BLaER1 treated with 17β-estradiol and CSF1 and Interleukin-3, amounts not matched to agents 10 nM and 100 nM (cell line): ENCODE measurements at regions not wholly inside any gene's neighbourhood (a gene's known extent, or its start where the extent isn't known, plus 50 kb on each side); places are given as distances from the start of the nearest gene placed in this dataset.
A peak's percentile ranks its signal among the peaks of the same experiment; 100 is the strongest.
"Not testable (repeated sequence)": the region's sequence is repeated elsewhere in the genome, so short reads cannot be mapped to it uniquely, and the experiment has no call there.

Experiments used
- H3K27ac ChIP-seq, 11 experiments: shearing (Covaris generic); formaldehyde crosslinking; 2 replicates each; pipeline ENCODE4 v1.8.1; 2022
- H3K27me3 ChIP-seq, 11 experiments: shearing (Covaris generic); formaldehyde crosslinking; 2 replicates each; pipeline ENCODE4 v1.8.1; 2022
- H3K36me3 ChIP-seq, 11 experiments: shearing (Covaris generic); formaldehyde crosslinking; 2 replicates each; pipeline ENCODE4 v1.8.1; 2022
- H3K4me1 ChIP-seq, 10 experiments: shearing (Covaris generic); formaldehyde crosslinking; 2 replicates each; pipeline ENCODE4 v1.8.1; 2022
- H3K4me2 ChIP-seq, 11 experiments: shearing (Covaris generic); formaldehyde crosslinking; 2 replicates each; pipeline ENCODE4 v1.8.1; 2022
- H3K4me3 ChIP-seq, 10 experiments: shearing (Covaris generic); formaldehyde crosslinking; 2 replicates each; pipeline ENCODE4 v1.8.1; 2022
- H3K9ac ChIP-seq, 11 experiments: shearing (Covaris generic); formaldehyde crosslinking; 2 replicates each; pipeline ENCODE4 v1.8.1; 2022
- H3K9me3 ChIP-seq, 11 experiments: shearing (Covaris generic); formaldehyde crosslinking; replicated peaks in 1 of 11; 2 replicates each; pipeline ENCODE4 v1.8.1; 2022
- H4K20me1 ChIP-seq, 11 experiments: shearing (Covaris generic); formaldehyde crosslinking; 2 replicates each; pipeline ENCODE4 v1.8.1; 2022
- Cebpa-rat ChIP-seq, 11 experiments: shearing (Covaris generic); IDR thresholded peaks; 2 replicates each; pipeline ENCODE4 v1.8.1; 2022

GRCh38 chr10:130934293-130935127 lies 377.0 kb downstream of the TCERG1L start:
- Histone ChIP-seq H3K9ac (no peak overlapping the region), H3K4me1 (peaks cover 7 to 15% (median 14%) of the 10 kb centered on the region in 10 experiments; a peak in 18 of 20 replicates), H4K20me1 (no peaks in the 10 kb centered on the region; a peak in 2 of 22 replicates), H3K4me2 (no peak overlapping the region), H3K36me3 (no peaks in the 10 kb centered on the region), H3K4me3 (no peak overlapping the region), H3K27ac (no peak overlapping the region), H3K9me3 (no peaks in the 10 kb centered on the region), H3K27me3 (no peaks in the 10 kb centered on the region)
- no peak for TF ChIP-seq Cebpa-rat (IDR thresholded peaks at IDR 0.05)

GRCh38 chr10:130935128-130935439 lies 376.4 kb downstream of the TCERG1L start:
- Histone ChIP-seq H3K4me3 (no peak overlapping the region), H3K9ac (no peak overlapping the region)

GRCh38 chr10:130935897-130936550 lies 375.5 kb downstream of the TCERG1L start:
- no peak overlapping the region for H3K27ac ChIP-seq
- TF ChIP-seq Cebpa-rat (IDR thresholded peaks at IDR 0.05) = no peak
- no peaks in the 10 kb centered on the region for H3K27me3 ChIP-seq
- no peaks in the 10 kb centered on the region for H3K36me3 ChIP-seq
- no peaks in the 10 kb centered on the region for H3K9me3 ChIP-seq
- H3K4me1 ChIP-seq = peaks cover 0 to under 1% (median 0%) of the 10 kb centered on the region in 10 experiments; a peak in 1 of 20 replicates
- no peak overlapping the region for H3K4me2 ChIP-seq
- H3K9ac ChIP-seq = no peak overlapping the region
- H4K20me1 ChIP-seq = no peaks in the 10 kb centered on the region; a peak in 1 of 22 replicates
- H3K4me3 ChIP-seq = no peak overlapping the region

More at GRCh38 chr10:130935128-130935439, 376.4 kb downstream of the TCERG1L start:
- peaks cover 2 to 10% (median 8%) of the 10 kb centered on the region in 10 experiments; a peak in 17 of 20 replicates for H3K4me1 ChIP-seq
- H3K27ac ChIP-seq = no peak overlapping the region
- H3K36me3 ChIP-seq = no peaks in the 10 kb centered on the region
- H3K4me2 ChIP-seq = no peak overlapping the region
- H3K9me3 ChIP-seq = no peaks in the 10 kb centered on the region
- TF ChIP-seq Cebpa-rat (IDR thresholded peaks at IDR 0.05) = no peak
- no peaks in the 10 kb centered on the region for H3K27me3 ChIP-seq
- H4K20me1 ChIP-seq = no peaks in the 10 kb centered on the region; a peak in 1 of 22 replicates

- Histone ChIP-seq H3K9me3 (no peaks in the 10 kb centered on the region), H4K20me1 (no peaks in the 10 kb centered on the region), H3K4me2 (no peak overlapping the region), H3K9ac (no peak overlapping the region), H3K36me3 (no peaks in the 10 kb centered on the region), H3K4me3 (no peak overlapping the region), H3K4me1 (no peaks in the 10 kb centered on the region; a peak in 1 of 20 replicates), H3K27ac (no peak overlapping the region), H3K27me3 (no peaks in the 10 kb centered on the region)
- no peak for TF ChIP-seq Cebpa-rat (IDR thresholded peaks at IDR 0.05)
These were observed 374.7 kb downstream of the TCERG1L start for GRCh38 chr10:130936851-130937250.

GRCh38 chr10:130938051-130938450 lies 373.5 kb downstream of the TCERG1L start:
- Histone ChIP-seq H3K4me1 (no peaks in the 10 kb centered on the region; a peak in 1 of 20 replicates), H3K36me3 (no peaks in the 10 kb centered on the region), H3K4me2 (no peak overlapping the region), H4K20me1 (no peaks in the 10 kb centered on the region), H3K9ac (no peak overlapping the region), H3K27me3 (no peaks in the 10 kb centered on the region), H3K27ac (no peak overlapping the region), H3K4me3 (no peak overlapping the region), H3K9me3 (no peaks in the 10 kb centered on the region)
- TF ChIP-seq Cebpa-rat (IDR thresholded peaks at IDR 0.05) = no peak

GRCh38 chr10:130938891-130939290 lies 372.6 kb downstream of the TCERG1L start:
- not testable (repeated sequence) for H3K4me1 ChIP-seq, H3K36me3 ChIP-seq, H3K27me3 ChIP-seq, H4K20me1 ChIP-seq, H3K9ac ChIP-seq, H3K27ac ChIP-seq, H3K4me3 ChIP-seq, H3K9me3 ChIP-seq, H3K4me2 ChIP-seq

GRCh38 chr10:130941886-130942285 lies 369.6 kb downstream of the TCERG1L start:
- TF ChIP-seq Cebpa-rat (IDR thresholded peaks at IDR 0.05) = no peak
- Histone ChIP-seq H4K20me1 (no peaks in the 10 kb centered on the region), H3K36me3 (no peaks in the 10 kb centered on the region), H3K9ac (no peak overlapping the region), H3K27ac (no peak overlapping the region), H3K4me2 (peak overlapping the region in 1 of 11 experiments; percentile 1; a peak in 1 of 22 replicates), H3K27me3 (no peaks in the 10 kb centered on the region), H3K9me3 (no peaks in the 10 kb centered on the region), H3K4me3 (no peak overlapping the region), H3K4me1 (peaks cover 0 to 18% (median 10%) of the 10 kb centered on the region in 10 experiments; a peak in 12 of 20 replicates)

GRCh38 chr10:130952086-130952485 lies 359.4 kb downstream of the TCERG1L start:
- Histone ChIP-seq H3K9ac (no peak overlapping the region), H3K4me2 (no peak overlapping the region), H3K27me3 (no peaks in the 10 kb centered on the region), H4K20me1 (no peaks in the 10 kb centered on the region; a peak in 1 of 22 replicates), H3K9me3 (peaks cover 0 to 7% (median 0%) of the 10 kb centered on the region in 11 experiments; a peak in 2 of 22 replicates), H3K27ac (no peak overlapping the region), H3K4me1 (peaks cover 0 to 8% (median 0%) of the 10 kb centered on the region in 10 experiments; a peak in 4 of 20 replicates), H3K4me3 (no peak overlapping the region), H3K36me3 (no peaks in the 10 kb centered on the region)
- TF ChIP-seq Cebpa-rat (IDR thresholded peaks at IDR 0.05) = no peak

GRCh38 chr10:130954326-130954905 lies 357.1 kb downstream of the TCERG1L start:
- TF ChIP-seq Cebpa-rat (IDR thresholded peaks at IDR 0.05) = no peak
- Histone ChIP-seq H3K4me1 (peaks cover 0 to 7% (median 0%) of the 10 kb centered on the region in 10 experiments; a peak in 4 of 20 replicates), H3K4me2 (no peak overlapping the region), H3K4me3 (no peak overlapping the region), H3K27me3 (no peaks in the 10 kb centered on the region), H3K9ac (no peak overlapping the region), H3K36me3 (no peaks in the 10 kb centered on the region), H4K20me1 (no peaks in the 10 kb centered on the region; a peak in 2 of 22 replicates), H3K27ac (no peak overlapping the region), H3K9me3 (peaks cover 0 to 4% (median 0%) of the 10 kb centered on the region in 11 experiments; a peak in 1 of 22 replicates)
